GM19324 (cell line): ENCODE measurements at regions not wholly inside any gene's neighbourhood (a gene's known extent, or its start where the extent isn't known, plus 50 kb on each side); places are given as distances from the start of the nearest gene placed in this dataset.

Source experiments
- ATAC-seq: cut with Tn5 transposase; IDR thresholded peaks from one replicate; pipeline ENCODE4 v1.9.1; 2021; ENCODE audit warnings: mild to moderate bottlenecking, moderate library complexity; ENCODE audit not compliant: unreplicated experiment, low FRiP score

DNA sequence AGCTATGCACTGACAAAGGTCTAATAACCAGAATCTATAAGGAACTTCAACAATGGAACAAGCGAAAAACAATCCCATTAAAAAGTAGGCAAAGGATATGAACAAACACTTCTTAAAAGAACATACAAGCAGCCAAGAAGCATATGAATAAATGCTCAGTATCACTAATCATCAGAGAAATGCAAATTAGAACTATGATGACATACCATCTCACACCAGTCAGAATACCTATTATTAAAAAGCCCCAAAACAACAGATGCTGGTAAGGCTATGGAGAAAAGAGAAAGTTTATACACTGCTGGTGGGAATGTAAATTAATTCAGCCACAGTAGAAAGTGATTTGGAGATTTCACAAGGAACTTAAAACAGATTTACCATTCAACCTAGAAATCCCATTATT lies 211.8 kb downstream of the EDN1 start:
- no peak for ATAC-seq

DNA sequence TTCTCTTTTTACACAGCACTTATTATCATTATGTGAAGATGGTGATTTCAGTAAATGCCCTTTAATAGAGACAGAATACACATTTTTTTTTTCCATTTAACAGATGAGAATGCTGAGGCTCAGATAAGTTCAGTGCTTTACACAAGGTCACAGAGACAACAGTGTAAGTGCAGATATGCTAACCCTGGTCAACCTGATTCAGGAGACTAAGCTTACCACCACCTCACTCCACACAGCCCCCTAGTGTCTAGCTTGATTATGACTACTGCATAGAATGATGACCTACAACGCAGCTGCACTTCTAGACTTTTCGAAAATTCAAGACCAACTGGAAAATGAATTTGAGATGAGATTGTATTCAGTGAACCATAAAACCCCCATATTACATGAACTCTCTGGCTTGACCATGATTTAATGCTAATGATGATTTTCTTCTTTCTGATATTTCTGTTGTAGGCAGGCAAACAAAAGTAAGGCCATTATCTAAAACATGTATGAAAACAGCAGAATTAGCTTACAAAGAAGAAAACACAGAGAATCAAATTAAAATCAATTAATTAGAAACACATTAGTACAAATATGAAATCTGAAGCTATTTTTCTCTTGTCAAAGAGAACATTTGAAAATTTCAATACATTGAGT lies 212.1 kb upstream of the PHACTR1 start:
- peak; percentile 57 for ATAC-seq

DNA sequence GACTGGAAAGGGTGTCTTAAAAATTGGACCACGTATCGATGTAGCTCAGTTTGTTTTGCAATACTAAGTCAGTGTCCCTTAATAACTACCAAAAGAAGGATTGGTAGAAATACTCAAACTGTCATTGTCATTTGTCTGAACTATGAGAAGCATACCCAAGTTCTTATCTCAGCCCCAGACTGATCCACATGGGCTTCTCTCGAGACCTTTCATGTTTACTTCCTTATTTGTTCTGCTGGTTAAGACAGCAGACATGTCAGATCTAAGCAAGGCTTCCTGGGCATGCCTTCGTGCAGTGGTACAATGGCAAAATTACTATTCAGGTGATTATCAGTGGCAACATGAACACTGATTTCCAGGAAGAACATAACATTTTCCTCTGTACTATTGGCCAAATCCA lies 211.1 kb upstream of the PHACTR1 start:
- ATAC-seq = no peak

DNA sequence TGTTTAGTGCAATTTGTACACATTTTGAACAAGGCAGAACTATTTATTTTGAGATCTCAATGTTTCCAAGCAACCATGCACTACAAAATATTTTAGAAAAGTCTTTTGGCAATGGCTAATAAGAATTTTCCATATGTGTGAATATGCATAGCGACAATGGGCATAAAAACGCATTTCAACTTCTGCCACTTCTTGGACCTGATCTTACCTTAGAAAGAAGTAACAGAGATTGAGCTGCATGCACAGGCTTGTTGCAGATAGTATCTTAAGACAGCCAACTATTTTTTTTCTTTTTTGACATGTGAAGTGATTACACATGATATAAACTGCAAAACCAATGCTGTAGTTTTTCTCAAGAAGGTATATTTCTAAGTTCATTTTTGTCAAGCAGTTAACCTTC lies 210.4 kb upstream of the PHACTR1 start:
- no peak for ATAC-seq

DNA sequence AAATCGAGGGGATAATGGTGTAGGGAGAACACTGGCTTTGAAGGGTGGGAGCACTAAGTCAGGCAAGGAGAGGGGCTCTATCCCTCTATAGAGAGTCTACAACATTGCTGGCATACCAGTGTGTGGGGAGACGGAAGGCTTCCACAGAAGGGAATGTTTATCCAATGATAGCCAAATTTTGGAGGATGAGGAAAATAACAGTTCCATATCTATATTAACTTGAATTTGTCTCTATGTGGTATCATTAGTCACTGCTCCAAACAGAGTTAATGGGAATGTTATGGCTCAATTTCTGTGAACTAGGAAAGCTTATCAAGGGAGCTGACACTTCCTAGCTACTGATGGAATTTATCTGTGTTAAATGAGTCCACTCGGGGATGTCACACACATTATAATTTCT lies 208.9 kb upstream of the PHACTR1 start:
- ATAC-seq = no peak

DNA sequence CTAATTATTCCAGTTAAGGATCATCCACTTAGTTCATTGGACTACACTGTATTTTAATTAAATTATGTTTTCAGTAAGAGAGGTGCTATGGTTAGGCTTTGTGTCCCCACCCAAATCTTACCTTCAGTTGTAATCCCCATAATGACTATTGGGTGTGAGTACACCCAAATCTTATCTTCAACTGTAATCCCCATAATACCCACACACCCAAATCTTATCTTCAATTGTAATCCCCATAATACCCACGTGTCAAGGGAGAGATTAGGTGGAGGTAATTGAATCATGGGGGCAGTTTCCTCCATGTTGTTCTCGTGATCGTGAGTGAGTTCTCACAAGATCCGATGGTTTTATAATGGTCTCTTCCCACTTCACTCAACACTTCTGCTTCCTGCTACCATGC lies 208.0 kb upstream of the PHACTR1 start:
- no peak for ATAC-seq

DNA sequence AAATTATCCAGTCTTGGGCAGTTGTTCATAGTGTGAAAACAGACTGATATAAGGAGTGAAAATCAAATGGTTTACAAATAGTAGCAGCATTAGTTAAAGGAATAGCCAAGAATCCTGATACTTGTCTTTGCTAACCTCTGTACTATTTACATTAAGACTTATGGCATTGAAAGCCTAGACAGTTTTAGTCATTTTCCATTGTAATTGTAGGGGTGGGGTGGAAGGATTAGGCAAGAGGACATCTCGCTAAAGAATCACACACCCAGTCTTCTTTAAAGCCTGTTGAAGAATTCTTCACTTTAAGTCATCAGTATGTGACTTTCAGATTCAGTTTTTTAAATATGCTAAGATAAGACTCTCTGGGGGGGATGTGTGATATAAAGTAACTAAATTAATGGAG lies 207.5 kb upstream of the PHACTR1 start:
- no peak for ATAC-seq

DNA sequence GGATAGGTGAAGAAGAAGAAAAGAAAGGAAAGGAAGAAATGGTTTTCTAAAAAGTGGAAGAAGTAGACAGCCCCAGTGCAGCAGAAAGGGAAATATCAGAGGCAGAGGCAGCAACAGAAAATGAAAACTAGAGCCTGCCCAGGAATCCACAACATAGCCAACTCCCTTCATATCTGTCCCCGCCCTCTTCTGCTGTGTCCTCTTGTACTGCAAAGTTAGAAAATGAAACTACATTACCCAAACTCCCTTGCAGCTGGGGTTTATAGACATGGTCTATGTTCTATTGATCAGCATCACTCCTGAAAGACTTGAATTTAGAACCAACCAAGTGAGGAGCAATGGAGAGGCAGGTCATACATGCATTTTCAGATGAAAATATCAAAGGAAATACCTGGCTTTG lies 200.5 kb upstream of the PHACTR1 start:
- ATAC-seq = no peak

DNA sequence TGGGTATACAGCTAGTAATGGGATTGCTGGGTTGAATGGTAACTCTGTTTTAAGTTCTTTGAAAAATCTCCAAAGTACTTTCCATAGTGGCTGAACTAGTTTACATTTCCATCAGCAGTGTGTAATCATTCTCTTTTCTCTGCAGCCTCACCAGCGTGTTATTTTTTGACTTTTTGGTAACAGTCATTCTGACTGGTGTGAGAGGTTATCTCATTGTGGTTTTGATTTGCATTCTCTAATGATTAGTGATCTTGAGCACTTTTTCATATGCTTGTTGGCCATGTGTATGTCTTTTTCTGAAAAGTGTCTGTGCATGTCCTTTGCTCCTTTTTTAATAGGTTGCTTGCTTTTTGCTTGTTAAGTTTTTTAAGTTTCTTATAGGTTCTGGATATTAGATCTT lies 194.2 kb upstream of the PHACTR1 start:
- no peak for ATAC-seq

DNA sequence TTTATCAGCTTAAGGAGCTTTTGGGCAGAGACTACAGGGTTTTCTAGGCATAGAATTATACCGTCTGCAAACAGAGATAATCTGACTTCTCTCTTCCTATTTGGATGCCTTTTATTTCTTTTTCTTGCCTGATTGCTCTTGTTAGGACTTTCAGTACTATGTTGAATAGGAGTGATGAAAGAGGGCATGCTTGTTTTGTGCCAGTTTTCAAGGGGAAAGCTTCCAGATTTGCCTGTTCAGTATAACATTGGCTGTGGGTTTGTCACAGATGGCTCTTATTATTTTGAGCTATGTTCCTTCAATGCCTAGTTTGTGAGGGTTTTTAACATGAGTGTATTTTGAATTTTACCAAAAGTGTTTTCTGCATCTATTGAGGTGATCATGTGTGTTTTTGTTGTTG lies 192.8 kb upstream of the PHACTR1 start:
- no peak for ATAC-seq

DNA sequence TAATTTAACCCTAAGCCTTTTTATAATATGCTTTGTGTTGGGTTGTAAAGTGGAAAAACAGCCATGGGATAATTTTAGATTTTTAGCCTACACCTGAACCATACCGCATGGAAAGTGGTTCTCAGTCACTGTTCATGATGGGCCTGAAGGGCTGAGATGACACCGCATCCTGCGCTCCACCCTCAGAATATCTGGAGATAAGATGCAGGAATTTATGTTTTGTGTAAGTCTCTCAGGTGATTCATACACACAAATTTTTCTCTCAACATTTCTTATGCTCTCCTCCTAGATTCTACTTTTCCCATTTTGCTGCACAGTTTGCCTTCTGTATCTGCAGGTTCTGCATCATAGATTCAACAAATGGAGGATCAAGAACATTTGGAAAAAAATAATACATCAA lies 191.3 kb upstream of the PHACTR1 start:
- ATAC-seq = no peak

DNA sequence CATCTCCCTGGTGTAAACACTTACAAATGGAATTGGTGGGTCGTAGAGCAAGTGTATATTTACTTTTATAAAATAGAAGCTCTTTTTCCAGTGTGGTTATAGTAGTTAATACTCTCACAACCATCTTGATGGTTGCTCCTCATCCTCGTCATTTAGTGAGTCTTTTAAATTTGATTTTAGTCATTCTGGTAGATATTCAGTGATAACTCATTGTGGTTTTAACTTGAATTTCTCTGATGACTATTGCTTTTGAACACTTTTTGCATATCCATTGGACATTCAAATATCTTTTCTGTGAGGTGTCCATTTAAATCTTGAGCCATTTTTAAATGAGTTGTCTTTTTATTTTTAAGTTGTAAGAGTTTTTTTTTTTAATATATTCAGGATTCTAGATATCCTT lies 189.2 kb upstream of the PHACTR1 start:
- ATAC-seq = no peak

DNA sequence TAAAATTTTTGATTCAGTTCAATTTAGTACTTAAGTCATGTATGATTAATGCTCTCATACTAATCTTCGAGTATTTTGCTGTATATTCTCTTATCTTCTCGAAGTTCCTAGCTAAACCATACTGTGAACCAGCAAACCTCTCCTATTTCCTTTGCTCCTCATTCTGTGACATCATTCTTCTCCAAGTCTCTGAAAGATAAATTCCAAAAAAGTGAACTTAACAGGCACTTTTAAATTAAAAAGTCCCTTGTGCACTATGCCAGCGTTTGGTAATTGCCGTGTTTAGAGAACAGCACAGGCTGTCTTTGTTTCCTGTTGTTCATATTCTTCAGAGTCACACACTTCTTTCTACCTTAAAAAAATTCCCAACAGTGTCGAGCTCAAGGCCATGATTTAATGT lies 188.4 kb upstream of the PHACTR1 start:
- ATAC-seq = no peak

DNA sequence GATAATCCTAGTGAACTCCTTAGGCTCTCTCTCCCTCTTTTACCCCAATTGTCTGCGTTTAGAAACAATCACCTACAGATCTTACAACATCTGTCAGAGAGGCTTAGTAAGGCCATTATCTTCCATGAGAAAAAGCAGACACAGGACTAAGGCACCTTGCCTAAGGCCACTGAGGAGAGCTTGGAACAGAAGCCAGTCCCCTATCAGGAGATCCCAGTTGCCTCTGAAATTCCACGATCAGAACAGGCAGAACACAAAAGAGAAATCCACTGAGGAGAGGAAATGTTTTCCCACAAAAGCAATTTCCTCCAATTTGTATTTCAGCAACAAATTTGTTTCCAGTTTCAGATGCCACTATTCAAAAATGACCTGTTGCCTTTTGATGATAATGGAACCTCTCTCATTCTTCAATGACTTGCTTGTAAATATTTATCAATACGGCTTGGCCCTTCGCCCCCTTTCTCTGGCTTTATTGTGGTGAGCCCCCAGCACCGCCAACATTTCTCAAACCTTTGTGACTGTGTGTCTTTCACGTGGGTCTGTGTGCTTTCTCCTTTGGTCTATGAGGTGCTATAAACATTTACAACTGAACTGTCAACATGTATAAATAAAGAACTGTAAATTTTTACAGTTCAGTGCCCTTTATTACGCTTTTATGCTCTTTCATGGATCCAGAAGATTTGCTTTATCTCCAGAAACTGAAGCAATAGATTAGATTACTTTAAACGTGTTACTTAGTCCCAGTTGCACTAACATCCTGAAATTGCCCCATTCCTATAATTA lies 187.8 kb upstream of the PHACTR1 start:
- no peak for ATAC-seq

DNA sequence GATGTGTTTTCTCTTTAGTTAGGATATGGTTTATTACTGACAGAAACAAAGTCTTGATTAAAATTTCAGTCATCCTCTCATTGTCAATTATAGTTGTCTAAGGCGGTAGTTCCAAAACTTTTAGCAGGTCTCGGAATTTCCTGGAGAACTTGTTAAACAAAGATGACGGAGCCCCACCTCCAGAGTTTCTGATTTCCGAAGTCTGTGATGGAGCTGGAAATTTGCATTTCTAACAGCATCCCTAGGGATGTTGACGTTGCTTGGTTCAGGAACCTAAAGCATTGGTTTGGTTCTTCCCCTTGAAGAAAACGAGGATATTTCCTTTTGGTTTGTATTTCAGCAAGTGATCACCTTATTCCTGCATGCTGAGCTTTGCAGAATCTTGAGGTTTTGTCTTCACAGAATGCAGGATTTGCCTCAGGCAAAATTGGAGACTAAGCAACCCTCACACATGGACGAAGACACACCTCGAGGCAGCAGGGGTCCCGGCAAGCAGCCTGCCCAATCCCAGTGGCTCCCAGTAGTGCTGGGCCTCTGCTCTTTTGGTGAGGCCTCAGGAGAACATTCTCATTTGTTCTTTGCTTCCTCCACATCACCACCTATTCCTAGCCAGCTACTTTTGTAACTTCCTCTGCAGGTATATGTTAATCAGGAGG lies 187.1 kb upstream of the PHACTR1 start:
- ATAC-seq = no peak

DNA sequence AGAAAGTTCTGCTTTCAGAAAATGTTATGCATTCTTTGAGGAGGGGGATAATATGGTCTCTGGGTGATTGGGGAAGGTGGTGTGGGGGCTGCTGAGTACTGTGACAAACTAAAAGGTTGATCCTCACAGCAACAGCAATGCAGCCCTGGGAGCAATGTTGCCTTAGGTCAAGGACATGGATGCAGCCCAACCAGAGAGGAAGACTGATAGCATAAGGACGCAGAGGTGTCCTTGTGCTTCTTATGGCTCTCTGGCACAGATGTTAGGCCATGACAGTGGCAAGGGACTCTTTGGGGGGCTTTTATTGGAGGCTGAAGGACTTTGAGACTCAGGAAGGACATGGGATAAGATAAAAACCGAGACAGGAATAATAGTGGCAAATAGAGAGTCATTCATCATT lies 186.2 kb upstream of the PHACTR1 start:
- ATAC-seq = no peak

DNA sequence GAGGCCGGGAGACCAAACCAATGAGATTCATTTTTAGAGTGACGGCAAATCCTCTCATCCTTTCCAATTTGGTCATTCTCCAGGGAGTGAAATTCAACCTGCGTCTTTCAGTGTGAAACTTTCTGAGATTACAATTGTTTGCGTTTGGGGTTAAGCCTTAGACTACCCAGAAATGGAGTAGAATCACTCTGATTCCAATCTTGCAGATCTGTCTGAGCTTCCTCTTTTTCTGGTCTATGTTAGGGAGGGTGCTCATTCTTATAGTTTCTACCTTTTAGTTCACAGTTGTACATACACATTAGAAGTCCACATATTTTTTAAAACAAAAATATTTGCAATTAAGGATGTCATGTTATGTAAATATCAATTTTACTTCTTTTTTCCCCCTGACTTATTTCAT lies 183.0 kb upstream of the PHACTR1 start:
- ATAC-seq = no peak

DNA sequence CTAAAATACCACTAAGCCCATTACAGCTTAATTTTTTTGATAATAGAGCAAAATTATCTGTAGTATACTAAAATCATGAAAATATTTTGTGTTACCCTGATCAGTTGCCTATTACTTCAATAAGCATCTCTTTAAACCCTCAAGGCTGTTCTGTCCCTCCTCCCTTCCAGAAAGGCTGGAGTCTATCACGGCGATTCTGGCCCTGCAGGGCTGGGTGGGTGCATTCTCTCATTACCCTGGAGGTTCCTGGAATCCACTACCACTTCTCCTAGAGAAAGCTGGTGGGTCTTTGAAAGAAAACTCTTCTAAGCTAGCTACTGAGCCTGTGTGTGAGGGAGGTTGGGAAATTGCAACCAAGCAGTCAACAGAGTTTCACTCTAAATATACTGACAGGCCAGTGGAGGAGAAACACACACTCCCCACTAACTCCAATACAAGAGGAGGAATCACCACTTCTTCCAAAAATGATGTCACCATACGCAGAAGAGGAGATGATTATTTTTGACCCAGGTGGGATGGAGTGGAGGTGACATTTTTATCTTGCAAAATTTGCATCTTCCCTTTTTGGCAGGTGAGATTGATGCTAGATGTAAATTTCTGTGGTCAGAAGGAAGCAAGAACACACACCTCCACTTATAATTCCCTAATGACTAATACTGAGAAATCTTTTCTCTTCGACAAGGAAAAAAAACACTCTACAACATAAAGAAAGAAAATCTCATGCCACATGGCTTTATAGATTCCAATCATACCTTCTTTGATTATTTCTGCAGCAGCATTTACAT lies 182.3 kb upstream of the PHACTR1 start:
- ATAC-seq = no peak

DNA sequence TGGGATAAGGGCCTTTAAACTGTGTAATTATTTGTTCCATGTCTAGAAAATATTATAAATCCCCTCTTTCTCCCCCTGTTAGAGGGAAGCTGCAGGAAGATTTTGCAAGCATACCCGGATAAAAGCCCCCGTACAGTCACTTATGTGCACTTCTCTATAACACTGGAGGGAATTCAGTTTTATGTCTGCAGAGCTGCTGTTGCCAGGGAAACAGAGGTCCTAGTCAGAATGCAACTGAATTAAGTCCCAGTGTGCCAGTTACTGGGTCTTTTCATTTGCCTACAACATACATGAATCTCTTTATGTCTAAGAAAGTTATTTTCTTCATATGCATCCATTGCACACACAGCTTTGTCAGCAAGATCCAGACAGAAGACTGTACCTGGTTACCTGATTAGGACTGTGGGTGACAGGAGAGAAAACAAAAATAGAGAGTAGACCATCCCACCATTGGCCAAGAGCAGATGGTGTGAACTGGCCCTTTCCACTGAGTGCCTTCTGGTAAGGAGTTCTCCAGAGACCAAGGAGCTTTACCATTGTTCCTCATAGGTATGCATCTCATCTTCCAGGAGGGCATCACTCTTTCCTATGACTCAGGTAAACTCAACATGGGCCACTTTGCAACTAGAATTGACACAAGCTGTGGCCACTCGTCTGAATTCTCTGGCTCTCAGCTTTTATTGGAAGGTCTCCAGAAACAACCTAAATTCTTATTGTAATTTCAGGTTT lies 180.8 kb upstream of the PHACTR1 start:
- no peak for ATAC-seq

DNA sequence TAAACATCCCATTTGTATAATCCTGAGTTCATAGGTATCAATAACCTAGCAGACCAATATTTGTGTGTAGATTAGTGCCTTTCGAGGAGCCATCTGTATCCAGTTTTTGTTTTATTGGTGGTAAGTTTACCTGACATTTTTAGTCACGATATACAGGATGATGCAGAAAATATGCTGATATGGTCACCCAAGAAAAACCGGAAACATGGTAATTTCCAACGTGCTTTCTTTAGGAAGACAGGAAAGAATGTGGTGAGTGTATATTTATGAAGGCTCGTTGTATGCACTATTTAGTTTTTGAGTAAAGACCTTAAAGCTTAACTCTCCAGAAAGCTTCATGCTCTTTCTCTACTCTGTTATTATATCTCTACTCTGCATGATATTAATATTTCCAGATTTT lies 180.2 kb upstream of the PHACTR1 start:
- ATAC-seq = no peak

DNA sequence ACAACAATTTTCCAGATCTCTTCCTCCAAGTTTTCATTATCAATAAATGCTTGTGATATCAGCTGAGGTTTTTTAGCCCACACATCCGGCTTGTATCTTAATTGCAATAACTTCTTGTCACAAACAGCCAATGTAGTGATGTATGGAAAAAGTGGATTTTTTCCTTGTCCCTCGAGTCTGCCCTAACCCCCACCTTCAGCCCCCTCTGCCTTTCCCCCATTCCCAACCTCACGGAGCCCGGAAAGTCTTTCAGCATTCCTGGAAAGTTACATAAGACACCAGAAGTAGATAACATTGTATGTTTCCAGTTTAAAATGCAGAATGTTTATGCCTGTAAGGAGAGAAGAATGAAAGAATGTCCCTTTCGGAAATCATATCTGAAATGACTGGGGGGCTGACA lies 179.2 kb upstream of the PHACTR1 start:
- ATAC-seq = no peak
